ENCODE measurements at regions not wholly inside any gene's neighbourhood (a gene's known extent, or its start where the extent isn't known, plus 50 kb on each side); places are given as distances from the start of the nearest gene placed in this dataset.

- intact Hi-C loops (cut with DNase I; ENCODE audit: low total_unique reads): no loop called here
- WGBS, 2 donors: 68 to 70% methylated on average over 2 of the region's 2 CpGs
- Histone ChIP-seq H3K4me3 (no peak overlapping the region), H3K27ac (no peak overlapping the region), H3K9me3 (no peaks in the 10 kb centered on the region), H3K4me1 (no peaks in the 10 kb centered on the region), H3K27me3 (no peaks in the 10 kb centered on the region), H3K36me3 (ENCODE audit: low read depth, missing control alignments) (no peaks in the 10 kb centered on the region)
- TF ChIP-seq CTCF (IDR thresholded peaks at IDR 0.05) (no peak), POLR2A (IDR thresholded peaks at IDR 0.05) (no peak)
- DNase-seq: no peak
Measured at GRCh38 chr4:20386001-20386740, 134.5 kb downstream of the SLIT2 start.

GRCh38 chr4:20386906-20387305, 135.2 kb downstream of the SLIT2 start:
- intact Hi-C loops (cut with DNase I; ENCODE audit: low total_unique reads): no loop called here
- Histone ChIP-seq H3K9me3 (no peaks in the 10 kb centered on the region), H3K27ac (no peak overlapping the region), H3K36me3 (ENCODE audit: low read depth, missing control alignments) (no peaks in the 10 kb centered on the region), H3K4me1 (no peaks in the 10 kb centered on the region), H3K27me3 (no peaks in the 10 kb centered on the region), H3K4me3 (no peak overlapping the region)
- DNase-seq: no peak
- WGBS, 2 donors: 92 to 96% methylated on average over 5 of the region's 5 CpGs
- no peak for TF ChIP-seq POLR2A (IDR thresholded peaks at IDR 0.05)
- TF ChIP-seq CTCF (IDR thresholded peaks at IDR 0.05): no peak

GRCh38 chr4:20391198-20391597, 139.5 kb downstream of the SLIT2 start:
- Histone ChIP-seq H3K27ac (no peak overlapping the region), H3K27me3 (no peaks in the 10 kb centered on the region), H3K36me3 (ENCODE audit: low read depth, missing control alignments) (no peaks in the 10 kb centered on the region), H3K4me3 (no peak overlapping the region), H3K9me3 (no peaks in the 10 kb centered on the region), H3K4me1 (no peaks in the 10 kb centered on the region)
- no peak for DNase-seq
- TF ChIP-seq POLR2A (IDR thresholded peaks at IDR 0.05) (no peak), CTCF (IDR thresholded peaks at IDR 0.05) (no peak)
- WGBS, 2 donors: 60 to 64% methylated on average over 1 of the region's 1 CpG
- intact Hi-C loops (cut with DNase I; ENCODE audit: low total_unique reads): no loop called here

GRCh38 chr4:20391912-20392311, 140.2 kb downstream of the SLIT2 start:
- no peak for TF ChIP-seq POLR2A (IDR thresholded peaks at IDR 0.05)
- no peak for TF ChIP-seq CTCF (IDR thresholded peaks at IDR 0.05)
- H3K27me3 ChIP-seq: no peaks in the 10 kb centered on the region
- H3K9me3 ChIP-seq: no peaks in the 10 kb centered on the region
- no peak overlapping the region for H3K4me3 ChIP-seq
- no peaks in the 10 kb centered on the region for H3K4me1 ChIP-seq
- H3K27ac ChIP-seq: no peak overlapping the region
- no peak for DNase-seq
- 87 to 91% methylated on average over 5 of the region's 5 CpGs for WGBS, 2 donors
- intact Hi-C loops (cut with DNase I; ENCODE audit: low total_unique reads): no loop called here
- no peaks in the 10 kb centered on the region for H3K36me3 ChIP-seq (ENCODE audit: low read depth, missing control alignments)

GRCh38 chr4:20393486-20394100, 141.9 kb downstream of the SLIT2 start:
- no peak overlapping the region for H3K27ac ChIP-seq
- no peak for TF ChIP-seq POLR2A (IDR thresholded peaks at IDR 0.05)
- no peaks in the 10 kb centered on the region for H3K36me3 ChIP-seq (ENCODE audit: low read depth, missing control alignments)
- DNase-seq: no peak
- no peaks in the 10 kb centered on the region for H3K27me3 ChIP-seq
- no peaks in the 10 kb centered on the region for H3K9me3 ChIP-seq
- H3K4me1 ChIP-seq: no peaks in the 10 kb centered on the region
- WGBS, 2 donors: 73 to 81% methylated on average over 5 of the region's 5 CpGs
- intact Hi-C loops (cut with DNase I; ENCODE audit: low total_unique reads): no loop called here
- no peak overlapping the region for H3K4me3 ChIP-seq
